H9 (cell line): ENCODE measurements at regions not wholly inside any gene's neighbourhood (a gene's known extent, or its start where the extent isn't known, plus 50 kb on each side); places are given as distances from the start of the nearest gene placed in this dataset.

Experiments
- DNase-seq: peaks from one replicate; pipeline ENCODE4 v3.0.0-alpha.2; 2017
- H2AFZ ChIP-seq: one replicate; pipeline ENCODE4 v1.6.1; 2013; ENCODE audit warnings: mild to moderate bottlenecking, low read length, control low read depth, moderate library complexity
- H2AK5ac ChIP-seq: 2 replicates; pipeline ENCODE4 v1.6.1; 2013; ENCODE audit warnings: low read length, control low read depth, mixed read lengths; ENCODE audit not compliant: insufficient read length
- H2BK120ac ChIP-seq: one replicate; pipeline ENCODE4 v1.6.1; 2013; ENCODE audit warnings: low read depth, mild to moderate bottlenecking, low read length, control low read depth, inconsistent platforms; ENCODE audit not compliant: poor library complexity, severe bottlenecking
- H2BK12ac ChIP-seq: 2 replicates; pipeline ENCODE4 v1.6.1; 2013; ENCODE audit warnings: low read length, control low read depth, mixed read lengths, low read depth; ENCODE audit not compliant: insufficient read length
- H2BK15ac ChIP-seq: 2 replicates; pipeline ENCODE4 v1.6.1; 2013; ENCODE audit warnings: low read depth, low read length, control low read depth
- H2BK20ac ChIP-seq: one replicate; pipeline ENCODE4 v1.6.1; 2013; ENCODE audit warnings: low read depth, mild to moderate bottlenecking, low read length, control low read depth, inconsistent platforms; ENCODE audit not compliant: poor library complexity, severe bottlenecking
- H2BK5ac ChIP-seq: 2 replicates; pipeline ENCODE4 v1.6.1; 2013; ENCODE audit warnings: low read length, control low read depth, mixed read lengths; ENCODE audit not compliant: insufficient read length
- H3K14ac ChIP-seq: 2 replicates; pipeline ENCODE4 v1.6.1; 2013; ENCODE audit warnings: low read length, control low read depth; ENCODE audit not compliant: insufficient read depth
- H3K18ac ChIP-seq: 2 replicates; pipeline ENCODE4 v1.6.1; 2013; ENCODE audit warnings: low read depth, mild to moderate bottlenecking, mixed read lengths, low read length, control low read depth; ENCODE audit not compliant: insufficient read length
- H3K23ac ChIP-seq: 2 replicates; pipeline ENCODE4 v1.6.1; 2013; ENCODE audit warnings: low read length, control low read depth, mixed read lengths, low read depth; ENCODE audit not compliant: insufficient read length
- H3K23me2 ChIP-seq: 2 replicates; pipeline ENCODE4 v1.6.1; 2013; ENCODE audit warnings: low read depth, mild to moderate bottlenecking, mixed read lengths, low read length, control low read depth; ENCODE audit not compliant: insufficient read length, poor library complexity, severe bottlenecking
- H3K27ac ChIP-seq: 2 replicates; pipeline ENCODE4 v1.5.1; 2013; ENCODE audit warnings: low read length, control low read depth, mixed read lengths, low read depth; ENCODE audit not compliant: insufficient read length
- H3K27me3 ChIP-seq: 2 replicates; pipeline ENCODE4 v1.6.1; 2013; ENCODE audit warnings: low read length, control low read depth, inconsistent platforms; ENCODE audit not compliant: insufficient read depth
- H3K4ac ChIP-seq: 2 replicates; pipeline ENCODE4 v1.6.1; 2013; ENCODE audit warnings: low read depth, mild to moderate bottlenecking, control low read depth, inconsistent platforms, low read length, moderate library complexity
- H3K4me1 ChIP-seq: 2 replicates; pipeline ENCODE4 v1.6.1; 2013; ENCODE audit warnings: low read length, control low read depth, inconsistent platforms; ENCODE audit not compliant: insufficient read depth
- H3K4me2 ChIP-seq: 2 replicates; pipeline ENCODE4 v1.6.1; 2013; ENCODE audit warnings: low read length, control low read depth, mixed read lengths; ENCODE audit not compliant: insufficient read length, insufficient read depth
- H3K56ac ChIP-seq: 2 replicates; pipeline ENCODE4 v1.6.1; 2013; ENCODE audit warnings: low read depth, mild to moderate bottlenecking, mixed read lengths, low read length, control low read depth; ENCODE audit not compliant: insufficient read length
- H3K79me1 ChIP-seq: 2 replicates; pipeline ENCODE4 v1.6.1; 2013; ENCODE audit warnings: low read depth, mild to moderate bottlenecking, moderate library complexity, low read length, control low read depth, inconsistent platforms; ENCODE audit not compliant: insufficient read depth, poor library complexity, severe bottlenecking
- H3K79me2 ChIP-seq: 2 replicates; pipeline ENCODE4 v1.6.1; 2013; ENCODE audit warnings: low read length, control low read depth, inconsistent platforms; ENCODE audit not compliant: insufficient read depth
- H3K9ac ChIP-seq: 2 replicates; pipeline ENCODE4 v1.6.1; 2013; ENCODE audit warnings: low read length, control low read depth, mixed read lengths; ENCODE audit not compliant: insufficient read length; ENCODE audit errors: extremely low read depth
- H3K9me3 ChIP-seq: one replicate; pipeline ENCODE4 v1.6.1; 2013; ENCODE audit warnings: low read depth, low read length, inconsistent platforms; ENCODE audit not compliant: control insufficient read depth
- H3T11ph ChIP-seq: one replicate; pipeline ENCODE4 v1.6.1; 2013; ENCODE audit warnings: mild to moderate bottlenecking, low read length, control low read depth, inconsistent platforms
- H4K20me1 ChIP-seq: one replicate; pipeline ENCODE4 v1.6.1; 2013; ENCODE audit not compliant: control insufficient read depth, insufficient read length, insufficient read depth
- H4K5ac ChIP-seq: 2 replicates; pipeline ENCODE4 v1.6.1; 2013; ENCODE audit warnings: low read depth, mild to moderate bottlenecking, mixed read lengths, low read length, control low read depth; ENCODE audit not compliant: insufficient read length
- H4K8ac ChIP-seq: replicated peaks from 2 replicates; pipeline ENCODE4 v1.6.1; 2013; ENCODE audit warnings: low read length, control low read depth, mixed read lengths, low read depth; ENCODE audit not compliant: insufficient read length
- H4K91ac ChIP-seq: 2 replicates; pipeline ENCODE4 v1.6.1; 2013; ENCODE audit warnings: low read depth, mild to moderate bottlenecking, moderate library complexity, mixed read lengths, low read length, control low read depth; ENCODE audit not compliant: insufficient read length
- H3K27ac Mint-ChIP-seq, 3 experiments: 2 replicates in 2 of 3; 3 replicates in 1 of 3; pipeline ENCODE4 v1.8.0; 2020 to 2021; ENCODE audit warnings: mixed read lengths in 3 of 3, mild to moderate bottlenecking in 1 of 3, moderate library complexity in 1 of 3
- H3K27me3 Mint-ChIP-seq: 2 replicates; pipeline ENCODE4 v1.8.0; 2021; ENCODE audit warnings: low read depth, mild to moderate bottlenecking, moderate library complexity, mixed read lengths
- H3K36me3 Mint-ChIP-seq, 3 experiments: 2 replicates in 2 of 3; 3 replicates in 1 of 3; pipeline ENCODE4 v1.8.0; 2020 to 2021; ENCODE audit warnings: low read depth in 3 of 3, mixed read lengths in 3 of 3; ENCODE audit not compliant: insufficient read depth in 1 of 3
- H3K4me1 Mint-ChIP-seq, 2 experiments: 2 replicates each; pipeline ENCODE4 v1.8.0; 2020; ENCODE audit warnings: mixed read lengths in 2 of 2
- H3K4me3 Mint-ChIP-seq, 2 experiments: 2 replicates in 1 of 2; 3 replicates in 1 of 2; pipeline ENCODE4 v1.8.0; 2020 to 2021; ENCODE audit warnings: mild to moderate bottlenecking in 2 of 2, mixed read lengths in 2 of 2, moderate library complexity in 1 of 2
- H3K9me3 Mint-ChIP-seq, 2 experiments: 2 replicates in 1 of 2; 3 replicates in 1 of 2; pipeline ENCODE4 v1.8.0; 2020; ENCODE audit warnings: mild to moderate bottlenecking in 2 of 2, mixed read lengths in 2 of 2, moderate library complexity in 1 of 2
- WGBS: extraction: QIAGEN DNeasy Blood & Tissue Kit; methylation state at CpG from one replicate; pipeline ENCODE4 v1.1.7; 2013; ENCODE audit warnings: missing lambda C conversion rate, low lambda C conversion rate, mixed read lengths; ENCODE audit not compliant: insufficient read length; ENCODE audit errors: extremely low coverage; 5-methylcytosine and 5-hydroxymethylcytosine counted together
- TF ChIP-seq, protein P1 (sequence below): fragments of 200-600 bp; sonication (generic); conservative IDR thresholded peaks from 3 replicates; pipeline ENCODE4 v1.8.0; 2021; ENCODE audit warnings: antibody characterized with exemption, mild to moderate bottlenecking

DNA sequence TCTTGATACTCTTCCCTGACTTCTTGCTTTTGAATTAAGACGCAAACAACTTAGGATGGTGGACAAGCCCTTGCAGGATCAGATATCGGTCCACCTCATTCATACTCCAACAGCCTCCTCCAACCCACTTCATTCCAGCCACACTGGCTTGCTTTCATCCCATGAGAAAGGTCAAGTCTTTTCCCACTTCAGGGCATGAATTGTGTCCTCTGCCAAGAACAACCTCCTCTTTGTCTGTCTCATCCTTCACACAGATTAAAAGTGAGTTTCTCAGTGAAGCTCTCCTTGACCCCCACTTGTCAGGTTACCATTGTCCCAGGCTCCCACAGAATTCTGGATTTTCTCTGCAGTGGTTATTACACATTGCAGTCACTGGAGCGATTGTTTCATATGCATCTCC, 91.8 kb upstream of the TGM3 start:
- no peaks in the 10 kb centered on the region for H3K79me1 ChIP-seq
- Mint-ChIP-seq H3K27ac (no peak overlapping the region), H3K36me3 (no peaks in the 10 kb centered on the region), H3K4me1 (peaks cover 0 to 5% of the 10 kb centered on the region in 2 experiments; a peak in 1 of 4 replicates), H3K4me3 (no peak overlapping the region), H3K9me3 (no peaks in the 10 kb centered on the region), H3K27me3 (peaks cover 50% of the 10 kb centered on the region)
- no peak overlapping the region for H2BK120ac ChIP-seq
- no peak overlapping the region for H3K9ac ChIP-seq
- no peak overlapping the region for H2BK5ac ChIP-seq
- H3K4me1 ChIP-seq: no peaks in the 10 kb centered on the region
- H4K20me1 ChIP-seq: no peaks in the 10 kb centered on the region
- H3T11ph ChIP-seq: no peak overlapping the region
- no peak overlapping the region for H2BK12ac ChIP-seq
- H2BK15ac ChIP-seq: no peak overlapping the region
- no peaks in the 10 kb centered on the region for H3K9me3 ChIP-seq
- no peak overlapping the region for H3K4ac ChIP-seq
- no peak overlapping the region for H2AK5ac ChIP-seq
- no peak overlapping the region for H2BK20ac ChIP-seq
- H4K5ac ChIP-seq: no peak overlapping the region
- H4K8ac ChIP-seq: no peak overlapping the region
- no peak overlapping the region for H3K27ac ChIP-seq
- TF ChIP-seq, protein P1, sequence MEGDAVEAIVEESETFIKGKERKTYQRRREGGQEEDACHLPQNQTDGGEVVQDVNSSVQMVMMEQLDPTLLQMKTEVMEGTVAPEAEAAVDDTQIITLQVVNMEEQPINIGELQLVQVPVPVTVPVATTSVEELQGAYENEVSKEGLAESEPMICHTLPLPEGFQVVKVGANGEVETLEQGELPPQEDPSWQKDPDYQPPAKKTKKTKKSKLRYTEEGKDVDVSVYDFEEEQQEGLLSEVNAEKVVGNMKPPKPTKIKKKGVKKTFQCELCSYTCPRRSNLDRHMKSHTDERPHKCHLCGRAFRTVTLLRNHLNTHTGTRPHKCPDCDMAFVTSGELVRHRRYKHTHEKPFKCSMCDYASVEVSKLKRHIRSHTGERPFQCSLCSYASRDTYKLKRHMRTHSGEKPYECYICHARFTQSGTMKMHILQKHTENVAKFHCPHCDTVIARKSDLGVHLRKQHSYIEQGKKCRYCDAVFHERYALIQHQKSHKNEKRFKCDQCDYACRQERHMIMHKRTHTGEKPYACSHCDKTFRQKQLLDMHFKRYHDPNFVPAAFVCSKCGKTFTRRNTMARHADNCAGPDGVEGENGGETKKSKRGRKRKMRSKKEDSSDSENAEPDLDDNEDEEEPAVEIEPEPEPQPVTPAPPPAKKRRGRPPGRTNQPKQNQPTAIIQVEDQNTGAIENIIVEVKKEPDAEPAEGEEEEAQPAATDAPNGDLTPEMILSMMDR: no peak
- DNase-seq: no peak
- no peaks in the 10 kb centered on the region; the same call in 1 of the 2 replicates for H3K27me3 ChIP-seq
- H3K18ac ChIP-seq: no peak overlapping the region
- no peak overlapping the region for H3K4me2 ChIP-seq
- no peak overlapping the region for H3K56ac ChIP-seq
- no CpG with 5 or more reads among the region's 3 CpGs for WGBS
- no peak overlapping the region for H3K23ac ChIP-seq
- H3K23me2 ChIP-seq: peaks cover 12% of the 10 kb centered on the region
- H3K14ac ChIP-seq: no peak overlapping the region
- no peak overlapping the region for H4K91ac ChIP-seq
- H3K79me2 ChIP-seq: no peaks in the 10 kb centered on the region
- no peak overlapping the region for H2AFZ ChIP-seq
